NCI-H1930 (cell line): ENCODE measurements at regions not wholly inside any gene's neighbourhood (a gene's known extent, or its start where the extent isn't known, plus 50 kb on each side); places are given as distances from the start of the nearest gene placed in this dataset.

ENCODE experiments used
- DNase-seq, 2 experiments: peaks; one replicate each; lab custom pipeline; 2025; lab: John Stamatoyannopoulos, UW

DNA sequence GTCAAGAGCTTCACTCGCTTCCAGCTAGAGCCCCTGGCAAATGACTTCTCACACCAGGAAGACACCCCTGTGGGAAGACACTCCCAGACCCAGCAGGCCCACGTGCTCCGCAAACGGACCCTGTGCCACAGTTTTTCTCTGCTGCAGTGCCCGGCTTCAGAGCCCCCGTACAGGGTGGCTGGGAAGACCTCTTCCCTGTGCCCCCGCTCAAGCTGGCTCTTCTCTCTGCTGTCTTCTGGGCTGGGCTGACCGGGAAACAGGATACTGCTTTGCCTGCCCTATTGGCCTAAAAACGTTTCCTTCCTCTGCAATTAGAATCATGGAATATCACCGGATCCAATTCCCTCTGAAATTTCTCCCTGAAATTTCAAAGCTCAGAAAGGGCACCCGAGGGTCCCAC is 63.7 kb upstream of the CRHR1 start:
- DNase-seq: no peak

- no peak for DNase-seq
These were observed 62.0 kb upstream of the CRHR1 start for GRCh38 chr17:45722161-45722560.

GRCh38 chr17:45729294-45729907 is 54.7 kb upstream of the CRHR1 start:
- DNase-seq: no peak

DNA sequence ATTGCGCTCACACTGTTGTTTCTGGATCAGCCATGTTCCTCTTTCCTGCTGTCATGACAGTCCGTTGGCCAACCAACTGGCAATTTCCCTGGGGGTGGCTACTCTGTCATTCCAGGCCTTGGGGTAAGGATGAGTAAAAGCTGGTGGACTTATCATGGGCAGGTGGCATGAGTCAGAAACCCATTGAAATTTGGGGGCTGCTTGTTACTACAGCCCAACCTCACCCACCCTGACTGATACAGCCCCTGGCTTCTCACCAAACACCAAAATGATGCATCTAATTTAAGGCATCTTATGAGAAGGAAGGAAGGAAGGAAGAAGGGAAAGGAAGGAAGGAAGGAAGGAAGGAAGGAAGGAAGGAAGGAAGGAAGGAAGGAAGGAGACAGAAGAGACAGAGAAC is 53.9 kb upstream of the CRHR1 start:
- no peak for DNase-seq

GRCh38 chr17:45731459-45731858 is 52.7 kb upstream of the CRHR1 start:
- DNase-seq: no peak

GRCh38 chr17:45732926-45733505 is 51.1 kb upstream of the CRHR1 start:
- no peak for DNase-seq

GRCh38 chr17:45733781-45734180 is 50.3 kb upstream of the CRHR1 start:
- DNase-seq: no peak
